Immature natural killer cell (primary cell): ENCODE measurements at regions not wholly inside any gene's neighbourhood (a gene's known extent, or its start where the extent isn't known, plus 50 kb on each side); places are given as distances from the start of the nearest gene placed in this dataset.
"Not testable (repeated sequence)": the region's sequence is repeated elsewhere in the genome, so short reads cannot be mapped to it uniquely, and the experiment has no call there.

Source experiments
- DNase-seq, 3 donors: peaks; one replicate each; pipeline ENCODE4 v3.0.0; 2022; ENCODE audit warnings: mixed read lengths in 1 of 3
- H3K27ac Mint-ChIP-seq, 6 donors: one replicate each; pipeline ENCODE4 v1.8.0; 2020; ENCODE audit warnings: mixed read lengths in 6 of 6, mild to moderate bottlenecking in 5 of 6, inconsistent platforms in 4 of 6, moderate library complexity in 3 of 6
- H3K27me3 Mint-ChIP-seq, 3 donors: one replicate each; pipeline ENCODE4 v1.8.0; 2020 to 2021; ENCODE audit warnings: low read depth in 3 of 3, mild to moderate bottlenecking in 3 of 3, mixed read lengths in 3 of 3, moderate library complexity in 3 of 3, inconsistent platforms in 1 of 3
- H3K36me3 Mint-ChIP-seq, 3 donors: one replicate each; pipeline ENCODE4 v1.8.0; 2020; ENCODE audit warnings: mixed read lengths in 3 of 3, inconsistent platforms in 2 of 3, mild to moderate bottlenecking in 2 of 3
- H3K4me1 Mint-ChIP-seq, 2 donors: one replicate each; pipeline ENCODE4 v1.8.0; 2020; ENCODE audit warnings: inconsistent platforms in 2 of 2, mild to moderate bottlenecking in 2 of 2, mixed read lengths in 2 of 2, moderate library complexity in 1 of 2
- H3K4me3 Mint-ChIP-seq, 5 donors: one replicate each; pipeline ENCODE4 v1.8.0; 2020; ENCODE audit warnings: mild to moderate bottlenecking in 5 of 5, mixed read lengths in 5 of 5, inconsistent platforms in 3 of 5, moderate library complexity in 3 of 5
- H3K9me3 Mint-ChIP-seq, 6 donors: one replicate each; pipeline ENCODE4 v1.8.0; 2020; ENCODE audit warnings: mild to moderate bottlenecking in 6 of 6, mixed read lengths in 6 of 6, inconsistent platforms in 4 of 6, moderate library complexity in 3 of 6

- peaks cover 0 to 3% (median 0%) of the 10 kb centered on the region in 3 donors for H3K27me3 Mint-ChIP-seq
- peak overlapping the region in 1 of 5 donors; percentile 37 for H3K4me3 Mint-ChIP-seq
- no peaks in the 10 kb centered on the region for H3K4me1 Mint-ChIP-seq
- peak in 1 of 3 donors; percentile 31 for DNase-seq
- peaks cover 0 to 7% (median under 1%) of the 10 kb centered on the region in 6 donors for H3K9me3 Mint-ChIP-seq
- H3K27ac Mint-ChIP-seq: peak overlapping the region in 1 of 6 donors; percentile 29
- no peaks in the 10 kb centered on the region for H3K36me3 Mint-ChIP-seq
Observed at GRCh38 chr7:46072722-46073121, 151.7 kb upstream of the IGFBP3 start.

DNA sequence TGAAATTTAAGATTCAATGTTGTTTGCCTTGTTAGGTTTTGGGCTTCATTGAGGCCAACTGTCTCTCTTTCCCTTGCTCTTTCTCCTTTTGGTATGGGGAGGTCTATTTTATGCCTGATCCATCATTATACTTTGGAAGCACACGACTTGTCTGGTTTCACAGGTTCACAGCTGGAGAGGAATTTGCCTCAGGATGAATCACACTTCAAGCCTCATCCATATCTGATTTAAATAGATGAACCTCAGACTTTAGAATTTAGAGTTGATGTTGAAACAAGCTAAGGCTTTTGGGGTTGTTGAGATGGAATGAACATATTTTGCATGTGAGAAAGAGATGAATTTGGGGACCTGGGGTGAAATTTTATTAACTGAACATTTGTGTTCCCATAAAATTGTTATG, 150.5 kb upstream of the IGFBP3 start:
- no peak overlapping the region for H3K27ac Mint-ChIP-seq
- H3K27me3 Mint-ChIP-seq: peaks cover 0 to 2% (median 0%) of the 10 kb centered on the region in 3 donors
- no peak for DNase-seq
- H3K4me1 Mint-ChIP-seq: no peaks in the 10 kb centered on the region
- no peaks in the 10 kb centered on the region for H3K36me3 Mint-ChIP-seq
- H3K9me3 Mint-ChIP-seq: peaks cover 0 to 5% (median under 1%) of the 10 kb centered on the region in 6 donors
- no peak overlapping the region for H3K4me3 Mint-ChIP-seq

GRCh38 chr7:46071076-46071475, 150.0 kb upstream of the IGFBP3 start:
- H3K4me1 Mint-ChIP-seq: no peaks in the 10 kb centered on the region
- no peak overlapping the region for H3K4me3 Mint-ChIP-seq
- peaks cover 0 to 4% (median 0%) of the 10 kb centered on the region in 6 donors for H3K9me3 Mint-ChIP-seq
- no peak for DNase-seq
- no peak overlapping the region for H3K27ac Mint-ChIP-seq
- no peaks in the 10 kb centered on the region for H3K27me3 Mint-ChIP-seq
- no peaks in the 10 kb centered on the region for H3K36me3 Mint-ChIP-seq

DNA sequence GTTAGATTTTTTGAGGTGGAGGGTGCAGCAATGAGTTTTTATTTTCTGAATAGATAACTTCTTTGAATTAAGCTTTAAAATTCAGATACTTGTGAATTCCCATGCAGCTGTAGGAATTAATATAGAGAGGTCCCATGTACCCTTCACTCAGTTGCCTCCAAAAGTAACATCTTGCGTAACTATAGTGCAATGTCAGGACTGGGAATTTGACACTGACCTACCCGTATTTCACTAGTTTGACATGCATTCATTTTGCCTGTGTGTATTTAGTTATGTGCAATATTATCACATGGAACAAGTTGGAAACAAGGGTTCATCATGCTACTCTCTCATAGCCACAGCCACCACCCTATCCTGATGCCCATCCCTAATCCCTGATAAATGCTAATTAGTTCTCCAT, 147.1 kb upstream of the IGFBP3 start:
- Mint-ChIP-seq H3K36me3 (no peaks in the 10 kb centered on the region), H3K4me1 (no peaks in the 10 kb centered on the region), H3K4me3 (no peak overlapping the region), H3K9me3 (peaks cover 0 to 4% (median 0%) of the 10 kb centered on the region in 6 donors), H3K27me3 (no peaks in the 10 kb centered on the region), H3K27ac (no peak overlapping the region)
- no peak for DNase-seq

DNA sequence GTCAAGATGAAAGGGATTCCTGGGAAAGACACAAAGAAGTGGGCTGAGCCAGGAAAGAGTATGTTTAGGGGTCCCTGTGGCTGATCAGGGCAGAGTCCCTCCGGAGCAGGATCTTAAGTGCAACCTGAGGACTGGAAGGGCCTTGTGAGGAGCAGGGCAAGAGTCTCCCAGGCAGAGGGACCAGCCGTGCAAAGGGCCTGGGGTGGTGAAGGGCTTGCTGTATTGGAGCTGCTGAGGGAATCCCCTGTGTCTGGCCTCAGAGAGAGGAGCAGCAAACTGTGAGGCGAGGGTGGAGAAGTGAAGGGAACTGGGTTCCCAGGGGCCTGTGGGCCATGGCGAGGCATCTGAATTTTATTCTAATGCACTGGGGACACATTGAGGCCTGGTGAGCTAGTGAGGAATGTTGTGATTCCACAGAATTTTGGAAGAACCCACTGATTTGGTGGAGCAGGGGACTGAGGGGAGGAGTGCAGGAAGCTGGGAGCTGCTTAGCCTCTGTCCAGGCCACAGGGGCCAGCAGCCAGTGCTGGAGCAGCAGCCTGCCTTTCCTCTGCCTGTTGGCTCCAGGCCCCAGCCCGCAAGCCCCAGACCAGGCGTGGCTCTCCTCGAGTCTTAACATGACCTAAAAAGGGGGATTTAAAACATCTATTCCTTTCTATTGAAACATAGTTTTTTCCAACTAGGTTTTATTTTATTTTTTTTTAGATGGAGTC, 138.4 kb upstream of the IGFBP3 start:
- Mint-ChIP-seq H3K36me3 (no peaks in the 10 kb centered on the region), H3K4me1 (no peaks in the 10 kb centered on the region), H3K4me3 (no peak overlapping the region), H3K27ac (no peak overlapping the region), H3K27me3 (peaks cover 0 to 3% (median 2%) of the 10 kb centered on the region in 3 donors), H3K9me3 (peaks cover 0 to 6% (median 0%) of the 10 kb centered on the region in 6 donors)
- DNase-seq: no peak

DNA sequence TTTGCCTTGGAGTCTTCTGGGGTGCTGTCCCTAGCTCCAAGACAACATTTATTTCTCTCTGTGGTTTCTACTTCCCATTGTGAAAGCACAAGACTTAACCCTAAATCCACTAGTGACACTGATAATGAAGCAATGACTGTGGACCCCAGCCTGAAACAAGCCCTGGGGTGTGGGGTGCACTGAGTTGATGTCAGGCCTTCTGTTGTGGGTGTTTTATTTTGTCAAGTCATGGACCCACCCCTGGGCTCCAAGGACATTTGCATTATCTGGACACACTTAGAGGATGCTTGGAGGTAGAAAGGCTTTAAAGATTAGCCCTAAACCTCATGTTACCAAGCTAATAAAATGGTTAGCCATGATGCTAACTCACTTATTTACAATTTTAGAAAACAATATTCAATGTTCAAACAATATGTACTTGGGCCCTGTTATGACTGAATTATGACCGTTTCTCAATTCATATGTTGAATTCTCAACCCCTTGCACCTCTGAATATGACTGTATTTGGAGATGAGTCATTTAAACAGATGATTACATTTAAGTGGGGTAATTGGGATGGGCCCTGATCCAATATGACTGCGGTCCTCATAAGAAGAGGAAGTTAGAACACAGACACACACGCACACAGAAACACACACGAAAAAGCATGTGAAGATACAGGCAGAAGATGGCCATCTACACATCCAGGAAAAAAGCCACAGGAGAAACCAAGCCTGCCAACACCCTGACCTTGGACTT, 137.2 kb upstream of the IGFBP3 start:
- Mint-ChIP-seq H3K4me3 (no peak overlapping the region), H3K36me3 (no peaks in the 10 kb centered on the region), H3K9me3 (peaks cover 0 to 6% (median under 1%) of the 10 kb centered on the region in 6 donors), H3K27ac (peak overlapping the region in 1 of 6 donors; percentile 35), H3K4me1 (no peaks in the 10 kb centered on the region), H3K27me3 (peaks cover 0 to 3% (median 2%) of the 10 kb centered on the region in 3 donors)
- no peak for DNase-seq

GRCh38 chr7:46054915-46055314, 133.8 kb upstream of the IGFBP3 start:
- Mint-ChIP-seq H3K36me3 (no peaks in the 10 kb centered on the region), H3K27ac (no peak overlapping the region), H3K4me3 (no peak overlapping the region), H3K27me3 (peaks cover 2 to 3% (median 2%) of the 10 kb centered on the region in 3 donors), H3K4me1 (no peaks in the 10 kb centered on the region), H3K9me3 (peaks cover 0 to 6% (median 0%) of the 10 kb centered on the region in 6 donors)
- DNase-seq: no peak

GRCh38 chr7:46054272-46054671, 133.2 kb upstream of the IGFBP3 start:
- no peaks in the 10 kb centered on the region for H3K36me3 Mint-ChIP-seq
- no peak overlapping the region for H3K4me3 Mint-ChIP-seq
- H3K9me3 Mint-ChIP-seq: peaks cover 0 to 5% (median 0%) of the 10 kb centered on the region in 6 donors
- H3K27me3 Mint-ChIP-seq: peaks cover 2 to 3% (median 2%) of the 10 kb centered on the region in 3 donors
- no peak overlapping the region for H3K27ac Mint-ChIP-seq
- no peaks in the 10 kb centered on the region for H3K4me1 Mint-ChIP-seq
- no peak for DNase-seq

DNA sequence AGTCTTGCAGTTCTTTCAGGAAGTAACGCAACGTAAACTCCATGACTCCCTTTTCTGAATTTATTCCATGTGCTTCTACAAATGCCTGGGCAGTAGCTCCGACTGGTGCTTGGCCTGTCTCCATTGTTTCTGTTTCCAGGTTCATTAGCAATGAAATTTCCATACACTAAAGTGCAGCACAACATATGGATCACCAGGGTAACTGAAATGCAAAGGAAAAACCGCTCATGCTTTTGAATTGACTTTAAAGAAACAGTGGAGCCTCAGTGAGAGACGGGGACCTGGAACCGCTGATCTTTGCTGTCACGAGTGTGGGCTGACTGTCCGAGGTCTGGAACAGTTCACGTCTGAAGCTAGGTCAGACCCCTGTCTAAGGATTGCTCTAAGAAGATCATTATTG, 126.5 kb upstream of the IGFBP3 start:
- Mint-ChIP-seq H3K27me3 (peaks cover 0 to 2% (median 2%) of the 10 kb centered on the region in 3 donors), H3K4me3 (no peak overlapping the region), H3K9me3 (peaks cover 0 to 2% (median 0%) of the 10 kb centered on the region in 6 donors), H3K27ac (no peak overlapping the region), H3K4me1 (no peaks in the 10 kb centered on the region), H3K36me3 (no peaks in the 10 kb centered on the region)
- no peak for DNase-seq

- not testable (repeated sequence) for H3K27me3 Mint-ChIP-seq, DNase-seq, H3K27ac Mint-ChIP-seq, H3K4me1 Mint-ChIP-seq, H3K9me3 Mint-ChIP-seq, H3K4me3 Mint-ChIP-seq, H3K36me3 Mint-ChIP-seq
Observed at GRCh38 chr7:46043338-46043737, 122.3 kb upstream of the IGFBP3 start.

DNA sequence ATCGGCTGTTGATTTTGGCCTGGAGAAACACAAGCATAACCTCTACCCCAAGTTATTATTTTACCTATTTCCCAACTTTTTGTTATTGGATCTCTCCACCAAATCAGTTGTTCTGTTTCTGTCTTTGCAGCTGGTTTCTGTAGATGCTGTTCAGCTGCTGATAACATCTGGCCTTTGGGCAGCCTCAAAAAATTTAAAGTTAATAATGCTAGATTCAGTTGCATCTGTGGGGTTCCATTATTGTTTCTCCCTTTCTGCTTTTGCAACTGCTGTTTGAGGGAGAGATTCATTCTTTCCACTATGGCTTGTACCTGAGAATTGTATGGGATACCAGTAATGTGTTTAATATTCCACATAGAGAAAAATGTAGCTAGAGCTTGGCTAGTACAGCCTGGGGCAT, 118.7 kb upstream of the IGFBP3 start:
- not testable (repeated sequence) for H3K27me3 Mint-ChIP-seq, H3K4me1 Mint-ChIP-seq

GRCh38 chr7:46035166-46035565, 114.1 kb upstream of the IGFBP3 start:
- Mint-ChIP-seq H3K4me3 (no peak overlapping the region), H3K27me3 (peaks cover 0 to 4% (median 2%) of the 10 kb centered on the region in 3 donors), H3K27ac (no peak overlapping the region), H3K9me3 (no peaks in the 10 kb centered on the region), H3K4me1 (no peaks in the 10 kb centered on the region), H3K36me3 (no peaks in the 10 kb centered on the region)
- no peak for DNase-seq

More for the DNA sequence above, 118.7 kb upstream of the IGFBP3 start:
- H3K27ac Mint-ChIP-seq, DNase-seq, H3K9me3 Mint-ChIP-seq, H3K36me3 Mint-ChIP-seq, H3K4me3 Mint-ChIP-seq: not testable (repeated sequence)

DNA sequence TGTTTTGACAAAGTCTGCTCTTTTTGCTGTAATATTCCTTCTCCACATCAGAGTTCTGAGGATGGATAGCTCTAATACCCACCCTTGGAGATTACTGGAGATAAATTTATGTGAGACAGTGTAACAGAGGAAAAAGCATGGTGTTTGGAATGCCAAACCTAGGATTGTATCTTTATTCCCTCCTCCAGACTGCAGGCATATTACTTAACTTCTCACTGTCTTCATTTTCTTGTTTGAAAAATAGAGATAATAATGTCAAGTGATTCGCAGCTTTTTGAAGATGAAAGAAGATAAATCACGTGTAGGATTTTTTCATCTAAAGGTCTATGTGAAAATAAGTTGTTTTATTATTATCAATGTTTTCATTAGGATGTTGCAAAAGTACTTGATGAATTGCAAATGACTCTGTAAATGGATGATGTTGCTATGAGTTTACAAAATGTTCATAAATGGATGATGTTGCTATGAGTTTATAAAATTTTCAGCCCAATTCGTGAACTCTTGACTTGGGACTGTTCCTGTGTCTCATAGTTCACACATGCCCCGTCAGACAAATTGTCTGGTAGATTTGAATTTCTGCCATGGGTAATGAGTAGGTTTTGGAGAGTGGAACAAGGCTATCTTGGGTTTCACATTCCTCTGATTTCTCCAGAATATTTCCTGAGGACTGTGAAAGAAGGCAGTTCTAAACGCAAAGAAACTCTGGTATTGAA, 113.1 kb upstream of the IGFBP3 start:
- peaks cover 0 to 4% (median 2%) of the 10 kb centered on the region in 3 donors for H3K27me3 Mint-ChIP-seq
- no peak overlapping the region for H3K4me3 Mint-ChIP-seq
- no peaks in the 10 kb centered on the region for H3K9me3 Mint-ChIP-seq
- no peaks in the 10 kb centered on the region for H3K4me1 Mint-ChIP-seq
- no peak overlapping the region for H3K27ac Mint-ChIP-seq
- no peak for DNase-seq
- H3K36me3 Mint-ChIP-seq: no peaks in the 10 kb centered on the region

DNA sequence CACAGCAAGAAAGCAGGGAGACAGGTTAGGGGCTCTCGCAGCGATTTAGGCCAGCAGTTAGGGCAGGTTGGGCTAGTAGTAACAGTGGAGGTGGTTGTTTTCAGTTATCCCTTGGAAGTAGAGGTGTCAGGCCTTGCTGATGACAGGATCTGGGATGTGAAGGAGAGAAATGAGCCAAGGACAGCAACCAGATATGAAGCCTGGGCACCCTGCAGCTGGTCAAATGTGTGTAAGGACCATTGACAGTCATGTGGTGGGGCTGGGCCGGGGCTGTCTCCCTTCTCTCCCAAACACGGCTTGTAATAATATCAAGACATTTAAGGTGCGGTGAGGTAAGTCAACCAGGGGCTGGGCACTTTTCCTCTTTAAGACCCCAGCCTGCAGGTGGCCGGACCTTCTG, 112.5 kb upstream of the IGFBP3 start:
- H3K9me3 Mint-ChIP-seq: no peaks in the 10 kb centered on the region
- no peak for DNase-seq
- peaks cover 0 to 4% (median 2%) of the 10 kb centered on the region in 3 donors for H3K27me3 Mint-ChIP-seq
- no peaks in the 10 kb centered on the region for H3K36me3 Mint-ChIP-seq
- H3K4me1 Mint-ChIP-seq: no peaks in the 10 kb centered on the region
- H3K27ac Mint-ChIP-seq: no peak overlapping the region
- H3K4me3 Mint-ChIP-seq: no peak overlapping the region
